D341Med (cell line): ENCODE measurements at regions not wholly inside any gene's neighbourhood (a gene's known extent, or its start where the extent isn't known, plus 50 kb on each side); places are given as distances from the start of the nearest gene placed in this dataset.

Experiments
- DNase-seq: peaks from one replicate; pipeline ENCODE4 v3.0.0; 2012; ENCODE audit warnings: low spot score

DNA sequence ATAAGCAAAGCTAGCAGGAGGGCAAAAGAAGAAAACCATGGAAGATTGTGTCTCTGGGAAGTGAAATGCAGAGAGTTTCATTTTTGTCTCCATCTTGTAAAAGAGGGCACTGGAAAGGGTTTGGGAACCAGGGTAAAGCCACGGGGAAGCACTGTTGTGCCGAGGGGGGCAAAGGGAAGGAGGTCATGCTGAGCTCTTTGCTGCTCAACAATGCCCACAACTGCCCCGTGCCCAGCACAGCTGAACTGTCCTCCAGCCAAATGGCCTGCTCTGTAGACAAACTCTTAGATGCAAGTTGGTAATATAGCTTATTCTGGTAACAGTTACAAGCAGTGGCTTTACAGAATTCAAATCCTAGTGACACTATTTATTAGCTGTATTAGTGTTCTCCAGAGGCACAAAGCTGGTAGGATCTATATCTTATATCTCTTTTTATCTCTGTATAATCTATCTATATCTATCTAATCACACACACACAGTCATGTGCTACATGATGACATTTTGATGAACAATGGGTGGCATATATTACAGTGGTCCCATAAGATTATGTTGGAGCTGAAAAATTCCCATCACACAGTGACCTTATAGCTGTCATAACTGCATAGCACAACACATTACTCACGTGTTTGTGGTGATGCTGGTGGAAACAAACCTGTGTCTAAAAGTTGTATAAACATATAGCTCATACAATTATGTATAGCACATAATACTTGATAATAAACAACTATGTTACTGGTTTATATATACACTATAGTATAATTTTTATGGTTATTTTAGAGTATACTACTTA, 203.4 kb upstream of the DDHD1 start:
- DNase-seq, result no peak

DNA sequence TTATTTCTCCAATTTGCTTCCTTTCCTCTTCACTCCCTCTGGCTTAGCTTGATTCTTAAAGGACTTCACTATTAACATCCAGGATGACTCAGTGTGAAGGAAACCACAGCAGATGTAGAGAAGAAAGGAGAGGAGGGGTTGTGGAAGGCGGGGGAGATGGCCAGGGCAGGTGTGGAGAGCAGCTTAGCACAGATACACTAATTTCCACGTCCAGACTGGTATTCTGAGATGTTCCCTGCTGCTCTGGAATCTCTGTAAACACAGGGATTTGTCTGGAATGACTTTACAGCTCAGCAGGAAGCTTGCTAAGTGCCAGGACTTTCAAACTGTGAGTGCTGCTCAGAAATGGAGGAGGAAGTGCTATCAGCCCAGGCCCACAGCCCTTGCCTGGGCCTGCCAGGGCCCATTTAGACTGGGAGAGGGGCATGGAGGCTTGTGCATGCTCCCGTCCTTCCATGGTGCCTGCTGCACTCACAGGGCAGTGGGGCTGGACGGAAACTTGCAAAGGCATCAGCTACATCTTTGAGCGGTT, 202.5 kb upstream of the DDHD1 start:
- no peak for DNase-seq

DNA sequence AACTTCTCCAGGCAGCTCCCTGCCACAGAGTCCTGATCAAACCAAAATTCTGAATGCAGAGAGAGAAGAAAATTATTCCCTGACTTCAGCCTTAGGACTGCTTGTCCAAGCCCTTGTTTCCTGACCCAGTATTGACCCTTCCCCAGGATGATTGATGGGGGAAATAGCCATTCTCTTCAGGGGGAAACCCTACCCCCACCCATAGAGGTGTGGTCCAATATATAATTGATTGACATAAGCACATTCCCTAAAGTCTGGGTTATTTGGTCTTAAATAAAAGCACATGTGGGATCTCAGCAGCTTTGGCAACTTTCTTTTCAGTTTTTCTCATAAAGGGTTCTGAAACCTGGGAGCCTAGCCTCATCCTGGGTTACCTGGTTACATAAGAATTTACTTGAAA, 201.2 kb upstream of the DDHD1 start:
- DNase-seq, result no peak

DNA sequence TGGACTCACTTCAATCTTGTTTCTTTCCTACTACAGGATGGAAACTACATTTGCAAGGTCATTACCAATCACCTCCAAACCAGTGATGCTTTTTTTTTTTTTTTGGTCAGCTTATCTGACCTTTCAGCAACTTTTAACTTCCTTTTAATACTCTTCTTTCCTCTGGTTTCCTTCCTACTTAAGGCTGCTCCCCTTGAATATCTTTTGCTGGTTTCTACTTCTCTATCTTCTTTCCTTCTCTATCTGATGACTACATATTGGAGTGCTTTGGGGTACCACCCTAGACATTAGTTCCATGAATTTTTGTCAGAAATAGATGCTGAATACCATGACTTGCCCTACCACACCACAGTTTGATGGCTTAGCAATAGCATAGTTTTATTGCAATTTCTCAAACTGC, 197.7 kb upstream of the DDHD1 start:
- no peak for DNase-seq

GRCh38 chr14:53350429-53350828, 197.3 kb upstream of the DDHD1 start:
- DNase-seq, result no peak

DNA sequence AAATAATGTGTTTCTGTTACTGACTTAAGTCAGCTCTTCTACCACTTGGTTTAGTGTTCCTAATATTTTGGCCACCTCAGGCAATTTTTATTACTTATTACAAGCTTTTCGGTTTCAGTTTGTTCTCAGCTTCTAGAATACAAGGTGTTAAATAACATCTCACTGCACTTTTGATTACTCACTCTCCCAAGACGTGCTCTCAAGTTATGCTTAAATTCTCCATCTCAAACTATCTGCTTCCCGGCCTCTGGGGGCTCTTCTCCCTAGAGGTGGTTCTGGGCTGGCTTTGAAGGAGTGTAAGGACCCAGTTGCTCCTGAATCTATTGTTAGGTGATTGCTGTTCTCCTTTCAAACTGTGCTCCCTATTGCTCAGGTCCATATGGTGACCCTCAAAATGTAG, 193.9 kb upstream of the DDHD1 start:
- DNase-seq, result no peak

- no peak for DNase-seq
Observed at GRCh38 chr14:53341324-53341723, 188.2 kb upstream of the DDHD1 start.

GRCh38 chr14:53338192-53338591, 185.1 kb upstream of the DDHD1 start:
- no peak for DNase-seq

- DNase-seq, result no peak
Observed at GRCh38 chr14:53336729-53337128, 183.6 kb upstream of the DDHD1 start.

GRCh38 chr14:53333809-53334208, 180.7 kb upstream of the DDHD1 start:
- DNase-seq, result no peak

DNA sequence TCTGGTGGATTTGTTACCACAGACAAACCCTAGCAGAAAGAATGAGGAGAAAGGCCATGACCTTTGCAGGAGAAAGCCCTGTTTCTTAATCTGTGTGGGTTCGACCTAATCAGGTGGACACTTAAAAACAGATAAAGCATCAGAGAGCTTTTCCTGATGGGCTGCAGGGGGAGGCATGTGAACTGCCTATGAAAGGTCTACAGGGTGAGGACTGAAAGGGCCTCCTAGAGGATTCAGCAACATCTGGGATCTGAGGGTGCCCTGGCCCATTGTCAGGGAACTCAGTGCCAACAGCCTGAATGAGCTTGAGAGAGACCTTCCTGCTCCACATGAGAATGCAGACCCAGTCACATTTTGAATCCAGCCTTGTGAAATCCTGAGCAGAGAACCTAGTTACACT, 178.8 kb upstream of the DDHD1 start:
- no peak for DNase-seq

GRCh38 chr14:53331247-53331646, 178.1 kb upstream of the DDHD1 start:
- no peak for DNase-seq

DNA sequence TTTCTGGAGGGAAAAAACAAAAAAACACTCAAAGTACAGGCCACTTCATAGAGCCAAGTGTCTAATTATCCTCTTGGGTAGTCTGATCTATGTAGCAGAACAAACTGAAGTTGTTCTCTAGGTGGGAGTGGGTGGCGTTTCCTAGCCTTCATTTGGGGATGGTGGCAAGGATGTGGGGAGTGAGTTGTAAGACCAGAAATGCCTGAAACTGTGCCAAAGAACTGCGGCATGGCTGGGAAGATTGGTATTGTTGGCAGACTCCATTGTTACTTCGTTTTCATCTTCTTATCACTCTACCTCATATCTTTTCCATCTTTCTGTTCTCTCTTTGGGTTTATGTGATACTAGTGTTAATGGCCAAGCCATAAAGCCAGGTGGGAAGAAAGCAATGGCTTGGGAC, 177.3 kb upstream of the DDHD1 start:
- DNase-seq, result no peak

DNA sequence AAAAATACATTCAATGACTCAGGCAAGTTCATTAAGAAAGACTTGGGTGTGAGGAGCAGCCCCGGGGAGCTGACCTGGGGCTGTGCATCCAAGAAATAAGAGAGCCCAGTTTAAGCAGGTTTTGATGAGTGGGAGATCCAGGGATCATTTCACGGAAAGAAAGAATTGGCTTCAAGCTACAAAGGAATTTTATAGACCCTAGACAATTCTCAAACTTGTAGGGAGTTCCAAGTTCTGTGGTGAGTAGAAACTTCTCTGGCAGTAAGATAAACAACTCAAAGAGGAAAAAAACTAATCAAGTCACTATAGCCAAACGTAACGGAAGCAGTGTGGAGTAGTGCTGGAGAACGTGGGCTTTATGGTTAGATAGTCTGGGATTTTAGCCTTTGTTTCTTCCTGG, 175.7 kb upstream of the DDHD1 start:
- DNase-seq, result no peak

GRCh38 chr14:53327716-53328115, 174.6 kb upstream of the DDHD1 start:
- no peak for DNase-seq

- no peak for DNase-seq
Observed at GRCh38 chr14:53325176-53325806, 172.2 kb upstream of the DDHD1 start.

- no peak for DNase-seq
Observed at GRCh38 chr14:53316504-53316903, 163.4 kb upstream of the DDHD1 start.

- DNase-seq, result no peak
Observed at GRCh38 chr14:53310412-53310811, 157.3 kb upstream of the DDHD1 start.

DNA sequence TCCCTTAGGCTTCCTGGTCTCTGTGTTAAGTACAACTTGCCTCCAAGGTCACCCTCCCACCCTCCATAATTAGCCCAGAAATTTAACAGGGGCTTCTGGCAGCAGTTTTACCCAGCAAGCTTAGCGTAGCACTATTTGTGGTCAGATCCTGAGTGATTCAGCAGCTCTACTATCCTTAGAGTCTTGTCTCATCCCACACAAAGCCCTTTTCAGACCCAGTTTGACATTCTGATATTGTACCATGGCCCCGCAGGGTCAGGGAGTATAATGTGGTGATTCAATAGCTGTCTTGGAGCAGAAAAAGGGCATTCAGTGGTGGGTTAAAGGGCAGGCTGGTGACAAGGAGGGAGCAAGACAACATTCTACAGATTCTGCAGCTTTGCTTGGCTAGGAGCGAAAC, 153.8 kb upstream of the DDHD1 start:
- DNase-seq, result no peak

DNA sequence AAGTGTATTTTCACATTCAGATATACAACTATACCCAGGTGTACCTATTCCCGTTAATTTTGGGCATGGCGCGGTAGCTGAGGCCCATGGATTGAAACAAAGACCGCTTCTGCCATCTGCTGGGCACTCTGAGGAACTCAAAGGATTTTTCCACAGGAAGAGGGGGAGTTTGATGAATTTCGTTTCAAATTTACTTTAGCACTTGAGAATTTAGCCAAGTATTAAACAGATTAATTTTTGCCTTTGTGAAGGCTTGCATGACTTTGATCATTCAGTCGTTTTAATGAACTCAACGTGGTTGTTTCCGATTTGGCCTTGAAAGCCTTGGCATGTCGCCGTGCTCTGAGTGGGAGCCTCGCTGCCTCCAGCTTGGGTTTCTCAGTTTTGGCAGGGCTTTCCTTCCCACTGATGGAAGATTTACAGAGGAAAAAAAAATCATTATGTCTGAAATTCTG, 153.2 kb upstream of the DDHD1 start:
- DNase-seq, result peak; percentile 73

GRCh38 chr14:53304726-53305381, 151.7 kb upstream of the DDHD1 start:
- DNase-seq, result no peak

DNA sequence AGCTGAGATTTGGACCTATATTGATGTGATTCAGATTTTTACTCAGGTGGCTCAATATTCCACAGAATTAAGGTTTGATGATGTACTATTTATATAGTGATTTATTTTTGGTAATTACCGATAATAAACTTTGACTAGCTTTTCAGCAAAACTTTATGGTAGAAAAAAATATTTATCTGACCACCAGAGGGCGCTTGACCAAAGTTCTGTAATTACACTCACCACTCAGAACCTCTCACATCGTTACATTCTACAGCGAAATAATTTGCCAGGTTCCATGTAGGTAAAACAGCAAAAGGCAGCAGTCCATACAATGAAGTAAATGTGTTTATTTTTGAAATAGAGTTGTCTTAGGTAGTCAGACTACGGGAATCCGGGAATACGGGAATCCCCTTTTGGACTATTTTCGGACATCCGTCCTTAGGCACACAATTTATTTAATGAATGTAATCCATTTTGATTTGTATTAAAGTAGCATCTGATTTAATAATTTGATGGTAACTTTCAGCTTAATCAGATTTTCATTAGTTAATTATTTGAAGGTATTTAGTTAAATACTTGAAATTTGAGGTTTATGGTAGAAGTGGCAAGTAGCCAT, 143.0 kb upstream of the DDHD1 start:
- DNase-seq, result peak; percentile 36

- DNase-seq, result no peak
Observed at GRCh38 chr14:53295372-53295771, 142.2 kb upstream of the DDHD1 start.
